Nephron (organoid): ENCODE measurements at regions not wholly inside any gene's neighbourhood (a gene's known extent, or its start where the extent isn't known, plus 50 kb on each side); places are given as distances from the start of the nearest gene placed in this dataset.

Experiments used
- H3K27ac Mint-ChIP-seq, 3 experiments: 2 replicates each; pipeline ENCODE4 v1.8.0; 2020; ENCODE audit warnings: mixed read lengths in 3 of 3, mild to moderate bottlenecking in 2 of 3, moderate library complexity in 1 of 3
- H3K27me3 Mint-ChIP-seq: 2 replicates; pipeline ENCODE4 v1.8.0; 2021; ENCODE audit warnings: low read depth, mild to moderate bottlenecking, moderate library complexity, mixed read lengths
- H3K36me3 Mint-ChIP-seq: 2 replicates; pipeline ENCODE4 v1.8.0; 2020; ENCODE audit warnings: low read depth, mixed read lengths
- H3K4me1 Mint-ChIP-seq: 2 replicates; pipeline ENCODE4 v1.8.0; 2020; ENCODE audit warnings: mixed read lengths
- H3K4me3 Mint-ChIP-seq, 3 experiments: 2 replicates each; pipeline ENCODE4 v1.8.0; 2020; ENCODE audit warnings: mild to moderate bottlenecking in 3 of 3, mixed read lengths in 3 of 3, moderate library complexity in 2 of 3
- H3K9me3 Mint-ChIP-seq: 2 replicates; pipeline ENCODE4 v1.8.0; 2020; ENCODE audit warnings: mixed read lengths
- CTCF ChIP-seq, 3 experiments: fragments of 200-600 bp; sonication (generic); IDR thresholded peaks; one replicate each; pipeline ENCODE4 v1.5.0; 2021; ENCODE audit warnings: antibody characterized with exemption in 3 of 3; ENCODE audit not compliant: unreplicated experiment in 3 of 3

GRCh38 chr4:81604683-81605218, 133.0 kb upstream of the RASGEF1B start:
- H3K27me3 Mint-ChIP-seq: no peaks in the 10 kb centered on the region

GRCh38 chr4:81602854-81603253, 131.1 kb upstream of the RASGEF1B start:
- Mint-ChIP-seq H3K9me3 (no peaks in the 10 kb centered on the region), H3K36me3 (no peaks in the 10 kb centered on the region), H3K4me1 (peaks cover 42% of the 10 kb centered on the region), H3K4me3 (no peak overlapping the region), H3K27me3 (no peaks in the 10 kb centered on the region), H3K27ac (no peak overlapping the region)
- TF ChIP-seq CTCF (IDR thresholded peaks at IDR 0.05; ENCODE audit: unreplicated experiment in 3 of 3): no peak

More at GRCh38 chr4:81604683-81605218, 133.0 kb upstream of the RASGEF1B start:
- Mint-ChIP-seq H3K36me3 (no peaks in the 10 kb centered on the region), H3K9me3 (peaks cover 2% of the 10 kb centered on the region), H3K27ac (no peak overlapping the region), H3K4me3 (no peak overlapping the region), H3K4me1 (peaks cover 36% of the 10 kb centered on the region)
- no peak for TF ChIP-seq CTCF (IDR thresholded peaks at IDR 0.05; ENCODE audit: unreplicated experiment in 3 of 3)

- Mint-ChIP-seq H3K27ac (peak overlapping the region; percentile 46 to 81 (median 50)), H3K4me3 (peak overlapping the region in 2 of 3 experiments; percentile 1 to 30), H3K9me3 (no peaks in the 10 kb centered on the region), H3K36me3 (no peaks in the 10 kb centered on the region), H3K4me1 (peaks cover 37% of the 10 kb centered on the region), H3K27me3 (no peaks in the 10 kb centered on the region)
- TF ChIP-seq CTCF (IDR thresholded peaks at IDR 0.05; ENCODE audit: unreplicated experiment in 3 of 3): no peak
Observed at GRCh38 chr4:81601358-81601694, 129.6 kb upstream of the RASGEF1B start.

- Mint-ChIP-seq H3K4me1 (peaks cover 41% of the 10 kb centered on the region), H3K36me3 (no peaks in the 10 kb centered on the region), H3K27ac (peak overlapping the region; percentile 46 to 81 (median 50)), H3K4me3 (peak overlapping the region in 1 of 3 experiments; percentile 30), H3K9me3 (no peaks in the 10 kb centered on the region), H3K27me3 (no peaks in the 10 kb centered on the region)
- no peak for TF ChIP-seq CTCF (IDR thresholded peaks at IDR 0.05; ENCODE audit: unreplicated experiment in 3 of 3)
Observed at GRCh38 chr4:81600520-81601357, 129.0 kb upstream of the RASGEF1B start.

- TF ChIP-seq CTCF (IDR thresholded peaks at IDR 0.05; ENCODE audit: unreplicated experiment in 3 of 3): no peak
Observed at GRCh38 chr4:81599742-81600380, 128.2 kb upstream of the RASGEF1B start.

More at GRCh38 chr4:81599742-81600380, 128.2 kb upstream of the RASGEF1B start:
- H3K36me3 Mint-ChIP-seq: no peaks in the 10 kb centered on the region
- H3K4me1 Mint-ChIP-seq: peaks cover 50% of the 10 kb centered on the region
- H3K9me3 Mint-ChIP-seq: no peaks in the 10 kb centered on the region
- no peaks in the 10 kb centered on the region for H3K27me3 Mint-ChIP-seq
- peak overlapping the region in 2 of 3 experiments; percentile 17 to 81 for H3K27ac Mint-ChIP-seq
- H3K4me3 Mint-ChIP-seq: no peak overlapping the region
